ENCODE measurements at regions not wholly inside any gene's neighbourhood (a gene's known extent, or its start where the extent isn't known, plus 50 kb on each side); places are given as distances from the start of the nearest gene placed in this dataset.

DNA sequence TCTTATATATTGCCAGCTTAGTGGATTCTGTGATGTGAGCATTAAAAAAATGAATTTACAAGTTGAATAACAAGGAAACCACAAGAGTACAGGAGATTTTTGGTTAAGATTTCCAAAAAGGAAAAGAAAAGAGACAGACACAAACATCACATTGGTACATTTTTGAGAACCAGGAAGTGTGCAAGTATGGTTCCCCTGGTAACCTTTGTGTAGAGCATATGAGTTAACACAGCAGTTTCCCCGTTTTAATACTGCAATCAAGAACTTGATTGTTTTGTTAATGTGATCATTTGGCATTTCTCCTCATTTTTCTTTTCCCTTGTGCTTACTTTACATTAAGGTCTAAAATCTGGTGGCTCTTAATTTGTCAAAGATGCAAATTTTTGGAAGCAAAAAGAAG is 490.4 kb upstream of the ATP2B1 start:
- H3K36me3 ChIP-seq (ENCODE audit: control insufficient read depth in 2 of 2, extremely low read depth in 1 of 2, insufficient read depth in 2 of 2, low read length in 2 of 2), result no peaks in the 10 kb centered on the region
- peak overlapping the region; percentile 95 for H3K27ac ChIP-seq (ENCODE audit: insufficient read depth, low read depth, low read length)
- ChIA-PET POLR2A (no interaction called here), CTCF (interaction anchor here (0.9 kb wide), 1 partner anchor 11 kb away, joined by 3 read pairs; no protein-coding TSS in a partner anchor)
- H3K27me3 ChIP-seq (ENCODE audit: control insufficient read depth in 2 of 2, insufficient read depth in 2 of 2, low read length in 2 of 2), result no peaks in the 10 kb centered on the region
- DNase-seq (ENCODE audit: low read depth, low spot score) (peak; percentile 91), FAIRE-seq (peak; percentile 84)
- peak overlapping the region; percentile 83 for H3K9ac ChIP-seq (replicated peaks; ENCODE audit: extremely low read depth, insufficient read depth, low read length)
- peaks cover 27% of the 10 kb centered on the region for H3K4me1 ChIP-seq (ENCODE audit: control insufficient read depth, extremely low read depth, insufficient read depth, low read length)
- no TSS peak for BruUV-seq (replicated peaks)
- TF ChIP-seq, protein P1, sequence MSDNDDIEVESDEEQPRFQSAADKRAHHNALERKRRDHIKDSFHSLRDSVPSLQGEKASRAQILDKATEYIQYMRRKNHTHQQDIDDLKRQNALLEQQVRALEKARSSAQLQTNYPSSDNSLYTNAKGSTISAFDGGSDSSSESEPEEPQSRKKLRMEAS (IDR thresholded peaks at IDR 0.05; ENCODE audit: insufficient read depth, insufficient read length), result no peak
- peak; percentile 60 for TF ChIP-seq JUN (IDR thresholded peaks at IDR 0.05; ENCODE audit: borderline replicate concordance, insufficient read depth, insufficient read length, low read depth)
- peak; percentile 46 for TF ChIP-seq GATA2 (IDR thresholded peaks at IDR 0.05; ENCODE audit: insufficient read depth, insufficient read length, low read depth, low read length)
- no peak for TF ChIP-seq POLR2A (IDR thresholded peaks at IDR 0.05; ENCODE audit: low read depth, low read length)
- peak; percentile 26 for TF ChIP-seq FOS (IDR thresholded peaks at IDR 0.05; ENCODE audit: borderline replicate concordance, insufficient read depth, low read length)
- H3K9me1 ChIP-seq (replicated peaks; ENCODE audit: control insufficient read depth, extremely low read depth, insufficient read depth, low read length), result no peaks in the 10 kb centered on the region
- H3K79me2 ChIP-seq (ENCODE audit: control insufficient read depth, insufficient read depth, low read length), result no peaks in the 10 kb centered on the region
- H3K9me3 ChIP-seq (replicated peaks; ENCODE audit: control insufficient read depth, insufficient read depth, low read length), result no peaks in the 10 kb centered on the region
- dilution Hi-C loops (cut with MboI; ENCODE audit: extremely low pct_ligation_motif_present, low sequenced_read_pairs), result no loop called here
- H4K20me1 ChIP-seq (replicated peaks; ENCODE audit: control insufficient read depth, extremely low read depth, insufficient read depth, low read length), result no peaks in the 10 kb centered on the region
- H2AFZ ChIP-seq (ENCODE audit: low read depth, low read length), result peak overlapping the region; percentile 32
- H3K4me3 ChIP-seq (replicated peaks in 1 of 3; ENCODE audit: insufficient read depth in 1 of 3, low read depth in 1 of 3, low read length in 3 of 3), result peak overlapping the region in 1 of 3 experiments; percentile 17
- H3K4me2 ChIP-seq (ENCODE audit: insufficient read depth, low read length), result peak overlapping the region; percentile 54
- intact Hi-C loops (cut with micrococcal nuclease), result loop anchor here (1.0 to 5.0 kb wide), 10 partner anchors 12 to 657 kb away; no protein-coding TSS in a partner anchor

GRCh38 chr12:90193500-90193899 is 484.9 kb upstream of the ATP2B1 start:
- no peak overlapping the region for H3K4me3 ChIP-seq (replicated peaks in 1 of 3; ENCODE audit: insufficient read depth in 1 of 3, low read depth in 1 of 3, low read length in 3 of 3)
- no peak overlapping the region for H2AFZ ChIP-seq (ENCODE audit: low read depth, low read length)
- peak; percentile 20 for DNase-seq (ENCODE audit: low read depth, low spot score)
- ChIA-PET POLR2A (no interaction called here), CTCF (interaction anchor here (1.1 kb wide), 1 partner anchor 10 kb away, joined by 4 read pairs; no protein-coding TSS in a partner anchor)
- no peaks in the 10 kb centered on the region for H3K79me2 ChIP-seq (ENCODE audit: control insufficient read depth, insufficient read depth, low read length)
- dilution Hi-C loops (cut with MboI; ENCODE audit: extremely low pct_ligation_motif_present, low sequenced_read_pairs), result no loop called here
- no peaks in the 10 kb centered on the region for H4K20me1 ChIP-seq (replicated peaks; ENCODE audit: control insufficient read depth, extremely low read depth, insufficient read depth, low read length)
- no TSS peak for BruUV-seq (replicated peaks)
- no peak overlapping the region for H3K9ac ChIP-seq (replicated peaks; ENCODE audit: extremely low read depth, insufficient read depth, low read length)
- intact Hi-C loops (cut with micrococcal nuclease), result no loop called here
- no peaks in the 10 kb centered on the region for H3K27me3 ChIP-seq (ENCODE audit: control insufficient read depth in 2 of 2, insufficient read depth in 2 of 2, low read length in 2 of 2)
- TF ChIP-seq POLR2A (IDR thresholded peaks at IDR 0.05; ENCODE audit: low read depth, low read length) (no peak), MYC (IDR thresholded peaks at IDR 0.05; ENCODE audit: low read depth, low read length) (no peak), POLR2AphosphoS5 (IDR thresholded peaks at IDR 0.05; ENCODE audit: insufficient read depth, low read depth, low read length) (no peak)
- TF ChIP-seq, protein P1 (IDR thresholded peaks at IDR 0.05; ENCODE audit: insufficient read depth, insufficient read length), result no peak
- no peaks in the 10 kb centered on the region for H3K9me1 ChIP-seq (replicated peaks; ENCODE audit: control insufficient read depth, extremely low read depth, insufficient read depth, low read length)
- H3K9me3 ChIP-seq (replicated peaks; ENCODE audit: control insufficient read depth, insufficient read depth, low read length), result no peaks in the 10 kb centered on the region
- H3K36me3 ChIP-seq (ENCODE audit: control insufficient read depth in 2 of 2, extremely low read depth in 1 of 2, insufficient read depth in 2 of 2, low read length in 2 of 2), result no peaks in the 10 kb centered on the region
- no peak overlapping the region for H3K27ac ChIP-seq (ENCODE audit: insufficient read depth, low read depth, low read length)
- no peak overlapping the region for H3K4me2 ChIP-seq (ENCODE audit: insufficient read depth, low read length)
- FAIRE-seq, result no peak
- H3K4me1 ChIP-seq (ENCODE audit: control insufficient read depth, extremely low read depth, insufficient read depth, low read length), result peaks cover 6% of the 10 kb centered on the region
